Hepatic stellate cell (primary cell): ENCODE measurements at regions not wholly inside any gene's neighbourhood (a gene's known extent, or its start where the extent isn't known, plus 50 kb on each side); places are given as distances from the start of the nearest gene placed in this dataset.
"Not testable (repeated sequence)": the region's sequence is repeated elsewhere in the genome, so short reads cannot be mapped to it uniquely, and the experiment has no call there.

Source experiments
- DNase-seq: peaks from one replicate; pipeline ENCODE4 v3.0.0; 2011; ENCODE audit warnings: low spot score

- DNase-seq = no peak
Measured at GRCh38 chr16:22653876-22654275, 143.2 kb downstream of the NPIPB5 start.

GRCh38 chr16:22656573-22656972, 145.9 kb downstream of the NPIPB5 start:
- not testable (repeated sequence) for DNase-seq

DNA sequence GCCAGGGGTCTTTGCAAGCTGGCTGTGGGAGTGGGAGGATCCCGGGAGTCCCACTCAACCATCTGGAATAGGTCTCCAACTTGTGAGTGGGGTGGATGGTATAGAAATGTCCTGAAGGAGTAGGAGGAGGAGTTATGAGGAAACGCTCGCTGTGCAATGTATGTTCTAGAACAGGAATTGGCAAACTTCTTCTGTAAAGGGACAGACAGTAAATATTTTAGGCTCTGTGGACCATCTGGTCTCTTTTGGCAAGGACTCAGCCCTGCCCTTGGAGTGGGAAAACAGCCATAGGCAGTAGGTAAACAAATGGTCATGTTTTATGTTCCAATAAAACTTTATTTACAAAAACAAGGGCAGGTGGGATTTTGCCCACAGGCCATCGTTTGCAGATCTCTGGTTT, 149.2 kb downstream of the NPIPB5 start:
- no peak for DNase-seq

GRCh38 chr16:22660441-22661160, 149.9 kb downstream of the NPIPB5 start:
- DNase-seq = no peak

GRCh38 chr16:22661161-22661647, 150.5 kb downstream of the NPIPB5 start:
- DNase-seq = no peak

- not testable (repeated sequence) for DNase-seq
Measured at GRCh38 chr16:22662958-22663357, 151.0 kb upstream of the HS3ST2 start.

DNA sequence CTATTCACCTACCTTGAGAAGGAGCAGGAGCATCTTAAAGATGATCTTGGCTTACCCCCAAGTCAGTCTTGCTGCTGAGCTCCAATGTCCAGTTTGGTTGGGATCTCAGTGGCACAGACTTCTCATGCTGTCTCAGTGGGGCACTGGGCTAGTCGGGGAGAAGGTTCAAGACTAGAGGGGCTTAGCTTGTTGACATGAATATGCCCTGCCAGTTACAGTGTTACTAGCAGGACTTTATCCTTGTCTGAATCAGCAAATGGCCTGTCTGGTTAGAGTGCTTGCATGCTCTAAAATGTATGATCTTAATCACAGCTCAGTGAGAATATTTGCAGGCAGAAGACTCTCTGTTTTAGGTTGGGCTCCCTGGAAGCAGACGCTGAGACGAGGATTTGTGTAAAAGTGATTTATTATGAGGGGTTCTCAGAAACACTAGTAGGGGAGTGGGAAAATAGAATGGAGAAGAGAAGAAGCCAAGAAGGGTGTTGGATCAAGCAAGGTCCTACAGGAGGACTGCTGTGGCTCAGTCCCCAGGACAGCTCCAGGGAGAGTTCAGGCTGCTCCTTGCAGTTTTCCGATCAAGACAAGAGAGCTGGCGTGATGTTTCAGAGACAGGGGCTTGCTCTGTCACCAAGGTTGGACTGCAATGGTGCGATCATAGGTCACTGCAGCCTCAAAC, 150.4 kb upstream of the HS3ST2 start:
- DNase-seq = no peak

GRCh38 chr16:22664132-22664531, 149.8 kb upstream of the HS3ST2 start:
- DNase-seq = no peak

- no peak for DNase-seq
Measured at GRCh38 chr16:22664561-22664997, 149.4 kb upstream of the HS3ST2 start.

DNA sequence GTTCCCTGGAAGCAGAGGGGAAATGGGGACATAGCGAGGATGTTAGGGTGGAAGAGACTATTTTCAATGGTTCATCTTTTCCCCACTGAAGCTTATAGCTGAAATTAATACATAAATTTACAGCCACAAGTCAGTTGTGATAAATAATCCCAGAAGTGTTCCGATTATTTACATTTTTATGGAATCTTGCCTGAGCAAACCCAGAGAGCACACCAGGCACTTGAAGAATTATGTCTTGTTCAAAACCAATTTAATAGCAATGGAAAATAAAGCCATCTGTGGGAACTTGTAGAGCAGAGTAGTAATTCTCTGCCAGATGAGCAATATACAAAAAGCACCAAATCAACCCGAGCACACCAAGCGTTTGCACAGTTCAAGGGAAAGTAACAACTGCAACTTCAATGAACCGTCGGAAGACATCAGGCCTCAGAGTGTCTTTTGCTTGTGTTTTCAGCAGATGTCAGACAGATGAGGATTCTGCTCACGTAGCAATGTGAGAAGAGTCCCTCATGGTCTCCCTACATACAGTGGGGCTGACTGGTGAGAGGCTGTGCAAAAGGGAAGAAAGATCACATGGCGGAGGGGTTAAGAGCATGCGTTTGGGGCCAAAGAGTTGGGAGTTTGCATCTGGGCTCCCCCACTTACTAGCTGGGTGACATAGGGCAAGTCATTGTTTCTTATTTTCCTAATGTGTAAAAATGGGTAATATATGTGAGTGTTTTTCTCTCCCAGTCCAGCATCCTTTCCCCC, 148.7 kb upstream of the HS3ST2 start:
- DNase-seq = no peak

GRCh38 chr16:22665803-22666202, 148.2 kb upstream of the HS3ST2 start:
- DNase-seq = no peak

GRCh38 chr16:22668318-22668717, 145.6 kb upstream of the HS3ST2 start:
- DNase-seq = no peak

- DNase-seq = no peak
Measured at GRCh38 chr16:22670044-22670536, 143.9 kb upstream of the HS3ST2 start.

DNA sequence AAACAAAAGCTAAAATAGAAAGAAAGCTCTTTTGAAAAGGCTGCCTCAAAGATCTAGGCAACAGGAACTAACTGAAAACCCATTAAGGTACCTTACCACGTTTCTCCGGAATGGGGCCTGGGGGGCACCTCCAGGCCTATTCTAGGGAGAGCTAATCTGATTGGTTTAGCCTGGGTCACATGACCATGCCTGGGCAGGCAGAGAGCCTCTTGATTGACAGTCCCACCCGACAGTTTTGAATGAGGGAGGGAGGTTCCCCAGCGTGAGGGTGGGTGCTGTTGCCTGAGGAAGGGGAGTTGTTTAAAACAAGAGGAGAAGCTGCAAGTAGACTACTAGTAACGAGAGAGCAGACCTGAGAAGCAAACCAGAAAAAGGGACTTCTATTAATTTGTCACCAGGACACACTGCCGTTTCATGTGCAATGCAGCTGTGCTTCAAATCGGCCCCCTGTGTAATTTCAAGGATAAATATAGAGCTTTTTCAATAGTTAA, 143.4 kb upstream of the HS3ST2 start:
- DNase-seq = peak; percentile 40

DNA sequence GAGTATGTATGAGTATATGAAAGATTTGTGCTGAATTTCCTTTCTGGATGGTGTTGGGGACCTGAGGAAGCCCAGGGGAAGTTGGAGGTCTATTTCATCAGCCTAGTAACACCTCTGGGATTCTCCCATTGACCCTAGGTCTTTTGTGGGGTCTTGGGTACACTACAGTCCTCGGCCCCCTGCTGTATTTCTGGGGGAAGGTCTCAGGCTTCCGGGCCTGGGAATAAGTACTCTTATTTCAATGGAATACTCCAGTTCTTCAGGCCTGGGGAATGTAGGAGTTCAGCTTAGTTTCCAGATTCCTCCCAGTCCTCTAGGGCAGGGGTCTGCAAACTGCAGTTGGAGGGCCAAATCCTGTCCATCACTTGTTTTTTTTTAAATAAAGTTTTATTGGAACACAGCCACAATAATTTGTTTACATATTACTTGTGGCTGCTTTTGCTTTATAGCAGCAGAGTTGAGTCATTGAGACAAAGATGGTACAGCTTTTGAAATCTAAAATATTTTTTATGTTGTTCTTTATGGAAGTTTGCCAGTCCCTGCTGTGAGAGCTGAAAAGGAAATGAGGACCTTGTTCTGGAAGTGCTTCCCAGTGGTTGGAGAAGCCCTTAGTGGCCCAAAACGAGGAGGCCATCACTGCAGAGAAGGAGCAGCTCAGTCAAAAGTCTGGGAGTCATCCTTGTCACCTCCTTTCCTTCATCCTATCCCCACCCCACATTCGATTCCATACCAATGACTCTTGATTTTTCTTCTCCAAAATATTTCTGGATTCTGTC, 142.5 kb upstream of the HS3ST2 start:
- DNase-seq = no peak

DNA sequence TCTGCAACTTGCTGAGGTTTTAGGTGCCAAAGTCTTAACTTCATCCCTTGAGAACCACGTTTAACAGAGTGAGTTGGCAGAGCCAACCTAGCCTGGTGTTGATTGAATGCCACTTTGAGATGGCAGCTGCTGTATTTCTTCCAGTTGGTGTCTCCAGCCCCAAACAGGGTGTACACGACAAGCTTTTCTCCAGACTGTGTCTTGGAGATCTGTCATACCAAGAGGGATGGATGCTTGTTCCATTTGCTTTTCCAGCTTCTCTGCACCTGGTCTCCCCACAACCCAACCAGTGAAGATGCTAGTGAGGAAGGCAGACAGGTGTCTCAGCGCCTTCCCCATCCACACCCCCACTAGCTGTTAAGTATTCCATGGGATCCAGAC, 141.1 kb upstream of the HS3ST2 start:
- no peak for DNase-seq

DNA sequence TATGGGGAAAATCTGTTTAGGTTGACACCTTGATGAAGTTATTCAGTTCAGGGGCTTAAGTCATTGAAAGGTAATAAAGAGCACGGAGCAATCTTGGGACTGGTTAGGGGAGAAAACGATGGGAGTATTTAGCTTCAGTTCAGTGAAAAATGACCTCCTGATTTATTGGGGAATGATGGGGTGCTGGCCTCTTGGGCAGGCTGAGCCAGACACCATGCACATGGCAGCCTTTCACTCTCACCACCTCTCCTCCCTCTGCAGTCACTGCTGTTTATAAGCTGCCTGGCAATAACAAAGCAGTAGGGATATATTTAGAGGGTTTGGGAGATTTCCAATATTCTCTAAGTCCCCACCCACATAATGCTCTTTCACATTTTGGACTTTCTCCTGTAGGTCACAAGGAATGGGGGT, 140.5 kb upstream of the HS3ST2 start:
- DNase-seq = no peak

DNA sequence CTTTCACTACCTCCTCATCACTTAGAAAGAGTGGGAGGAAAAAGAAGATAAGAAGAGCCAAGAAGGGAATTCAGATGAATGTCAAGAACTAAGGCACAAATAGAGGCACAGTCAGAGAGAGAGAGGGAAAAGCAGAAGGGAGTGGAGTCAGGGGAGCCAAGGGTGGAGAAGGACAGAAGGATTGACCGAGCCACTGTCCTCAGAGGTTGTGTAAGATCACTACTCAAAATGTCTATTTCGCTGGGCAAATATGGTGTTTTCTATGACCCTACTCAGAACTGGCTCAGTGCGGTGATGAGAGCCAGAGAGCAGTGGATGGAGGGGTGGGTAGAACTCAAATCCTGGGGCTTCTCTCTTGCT, 139.2 kb upstream of the HS3ST2 start:
- no peak for DNase-seq

DNA sequence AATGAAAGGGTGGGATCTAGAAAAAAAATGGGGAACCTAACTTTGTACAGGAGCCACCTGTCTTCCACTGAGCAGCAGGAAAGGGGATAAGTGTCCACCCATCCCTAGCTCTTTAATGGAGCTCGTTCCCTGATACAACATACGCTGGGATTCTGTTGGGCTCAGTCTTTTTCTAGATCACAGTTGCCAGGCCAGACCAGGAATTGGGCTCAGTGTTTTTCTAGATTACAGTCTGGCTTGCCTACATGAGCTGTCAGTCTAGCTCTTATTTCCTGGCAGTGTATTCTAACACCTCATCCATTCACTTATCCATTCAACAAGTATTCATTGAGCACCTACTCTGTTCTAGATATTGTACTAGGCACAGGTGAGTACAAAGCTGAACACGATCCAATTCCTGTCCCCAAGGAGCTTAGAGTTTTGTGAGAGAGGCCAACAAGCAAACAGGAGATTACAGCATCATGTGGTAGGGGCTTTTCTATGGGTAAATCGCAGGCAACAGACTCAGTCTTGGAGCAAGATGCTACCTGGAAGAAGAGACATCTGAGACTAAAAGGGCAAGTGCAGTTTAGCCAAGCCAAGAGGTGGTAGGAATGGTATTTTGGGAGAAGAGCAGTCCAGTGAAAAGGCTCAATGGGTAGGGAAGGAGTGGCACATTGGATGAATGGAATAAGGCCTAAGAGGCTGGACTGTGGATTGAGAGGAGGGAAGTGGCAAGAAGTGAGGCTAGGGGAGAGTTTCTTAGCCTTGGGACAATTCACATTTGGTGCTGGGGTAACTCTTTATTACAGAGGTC, 138.0 kb upstream of the HS3ST2 start:
- DNase-seq = no peak

- DNase-seq = no peak
Measured at GRCh38 chr16:22677024-22677830, 136.7 kb upstream of the HS3ST2 start.
